ENCODE measurements at regions not wholly inside any gene's neighbourhood (a gene's known extent, or its start where the extent isn't known, plus 50 kb on each side); places are given as distances from the start of the nearest gene placed in this dataset.

DNA sequence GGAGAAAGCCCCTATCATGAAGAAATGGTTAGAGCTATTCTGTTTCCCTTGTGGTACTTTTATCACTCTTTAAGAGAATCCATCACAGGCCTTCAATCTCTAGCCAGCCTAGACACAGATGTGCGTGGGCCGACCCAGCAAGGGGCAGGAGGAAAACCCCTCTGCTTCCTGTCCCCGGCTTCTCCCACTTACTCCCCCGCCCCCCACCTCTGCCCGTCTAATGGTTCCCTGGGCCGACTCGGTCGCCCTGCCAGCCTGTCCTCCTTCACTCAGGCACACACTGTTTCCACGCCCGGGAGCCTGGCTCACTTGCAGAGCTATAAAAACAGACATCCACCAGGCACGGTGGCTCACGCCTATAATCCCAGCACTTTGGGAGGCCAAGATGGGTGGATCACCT lies 58.3 kb upstream of the TFRC start (continued):
- TF ChIP-seq, protein P1, sequence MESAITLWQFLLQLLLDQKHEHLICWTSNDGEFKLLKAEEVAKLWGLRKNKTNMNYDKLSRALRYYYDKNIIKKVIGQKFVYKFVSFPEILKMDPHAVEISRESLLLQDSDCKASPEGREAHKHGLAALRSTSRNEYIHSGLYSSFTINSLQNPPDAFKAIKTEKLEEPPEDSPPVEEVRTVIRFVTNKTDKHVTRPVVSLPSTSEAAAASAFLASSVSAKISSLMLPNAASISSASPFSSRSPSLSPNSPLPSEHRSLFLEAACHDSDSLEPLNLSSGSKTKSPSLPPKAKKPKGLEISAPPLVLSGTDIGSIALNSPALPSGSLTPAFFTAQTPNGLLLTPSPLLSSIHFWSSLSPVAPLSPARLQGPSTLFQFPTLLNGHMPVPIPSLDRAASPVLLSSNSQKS (CRISPR knock-in tag; IDR thresholded peaks at IDR 0.05) = no peak
- TF ChIP-seq GATA2 (CRISPR knock-in tag; IDR thresholded peaks at IDR 0.05) = no peak
- no peak for TF ChIP-seq RFX7 (CRISPR knock-in tag; IDR thresholded peaks at IDR 0.05)
- no peak; the same call in 1 of the 2 replicates for TF ChIP-seq PML (IDR thresholded peaks at IDR 0.05; ENCODE audit: low read length)
- TF ChIP-seq EGR1 (conservative IDR thresholded peaks at IDR 0.05) = peak; percentile 97
- no peak for TF ChIP-seq MIER1 (IDR thresholded peaks at IDR 0.05; ENCODE audit: low read depth)
- TF ChIP-seq BRCA1 (IDR thresholded peaks at IDR 0.05) = no peak
- no peak for TF ChIP-seq BRCA1 (CRISPR knock-in tag; IDR thresholded peaks at IDR 0.05)
- TF ChIP-seq, protein P2, sequence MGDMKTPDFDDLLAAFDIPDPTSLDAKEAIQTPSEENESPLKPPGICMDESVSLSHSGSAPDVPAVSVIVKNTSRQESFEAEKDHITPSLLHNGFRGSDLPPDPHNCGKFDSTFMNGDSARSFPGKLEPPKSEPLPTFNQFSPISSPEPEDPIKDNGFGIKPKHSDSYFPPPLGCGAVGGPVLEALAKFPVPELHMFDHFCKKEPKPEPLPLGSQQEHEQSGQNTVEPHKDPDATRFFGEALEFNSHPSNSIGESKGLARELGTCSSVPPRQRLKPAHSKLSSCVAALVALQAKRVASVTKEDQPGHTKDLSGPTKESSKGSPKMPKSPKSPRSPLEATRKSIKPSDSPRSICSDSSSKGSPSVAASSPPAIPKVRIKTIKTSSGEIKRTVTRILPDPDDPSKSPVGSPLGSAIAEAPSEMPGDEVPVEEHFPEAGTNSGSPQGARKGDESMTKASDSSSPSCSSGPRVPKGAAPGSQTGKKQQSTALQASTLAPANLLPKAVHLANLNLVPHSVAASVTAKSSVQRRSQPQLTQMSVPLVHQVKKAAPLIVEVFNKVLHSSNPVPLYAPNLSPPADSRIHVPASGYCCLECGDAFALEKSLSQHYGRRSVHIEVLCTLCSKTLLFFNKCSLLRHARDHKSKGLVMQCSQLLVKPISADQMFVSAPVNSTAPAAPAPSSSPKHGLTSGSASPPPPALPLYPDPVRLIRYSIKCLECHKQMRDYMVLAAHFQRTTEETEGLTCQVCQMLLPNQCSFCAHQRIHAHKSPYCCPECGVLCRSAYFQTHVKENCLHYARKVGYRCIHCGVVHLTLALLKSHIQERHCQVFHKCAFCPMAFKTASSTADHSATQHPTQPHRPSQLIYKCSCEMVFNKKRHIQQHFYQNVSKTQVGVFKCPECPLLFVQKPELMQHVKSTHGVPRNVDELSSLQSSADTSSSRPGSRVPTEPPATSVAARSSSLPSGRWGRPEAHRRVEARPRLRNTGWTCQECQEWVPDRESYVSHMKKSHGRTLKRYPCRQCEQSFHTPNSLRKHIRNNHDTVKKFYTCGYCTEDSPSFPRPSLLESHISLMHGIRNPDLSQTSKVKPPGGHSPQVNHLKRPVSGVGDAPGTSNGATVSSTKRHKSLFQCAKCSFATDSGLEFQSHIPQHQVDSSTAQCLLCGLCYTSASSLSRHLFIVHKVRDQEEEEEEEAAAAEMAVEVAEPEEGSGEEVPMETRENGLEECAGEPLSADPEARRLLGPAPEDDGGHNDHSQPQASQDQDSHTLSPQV (IDR thresholded peaks at IDR 0.05) = peak; percentile 93
- no peak for TF ChIP-seq WHSC1 (IDR thresholded peaks at IDR 0.05; ENCODE audit: low read length)
- TF ChIP-seq, protein P3, sequence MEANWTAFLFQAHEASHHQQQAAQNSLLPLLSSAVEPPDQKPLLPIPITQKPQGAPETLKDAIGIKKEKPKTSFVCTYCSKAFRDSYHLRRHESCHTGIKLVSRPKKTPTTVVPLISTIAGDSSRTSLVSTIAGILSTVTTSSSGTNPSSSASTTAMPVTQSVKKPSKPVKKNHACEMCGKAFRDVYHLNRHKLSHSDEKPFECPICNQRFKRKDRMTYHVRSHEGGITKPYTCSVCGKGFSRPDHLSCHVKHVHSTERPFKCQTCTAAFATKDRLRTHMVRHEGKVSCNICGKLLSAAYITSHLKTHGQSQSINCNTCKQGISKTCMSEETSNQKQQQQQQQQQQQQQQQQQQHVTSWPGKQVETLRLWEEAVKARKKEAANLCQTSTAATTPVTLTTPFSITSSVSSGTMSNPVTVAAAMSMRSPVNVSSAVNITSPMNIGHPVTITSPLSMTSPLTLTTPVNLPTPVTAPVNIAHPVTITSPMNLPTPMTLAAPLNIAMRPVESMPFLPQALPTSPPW (CRISPR knock-in tag; IDR thresholded peaks at IDR 0.05) = peak; percentile 70
- peak; percentile 89; the same call in 1 of the 2 replicates for TF ChIP-seq ZBTB7A (IDR thresholded peaks at IDR 0.05; ENCODE audit: borderline replicate concordance, control insufficient read depth, low read depth, low read length)
- no peak for TF ChIP-seq ZNF586 (CRISPR knock-in tag; conservative IDR thresholded peaks at IDR 0.05)
- TF ChIP-seq NR2F6 (CRISPR knock-in tag; IDR thresholded peaks at IDR 0.05) = no peak
- TF ChIP-seq ZNF12 (CRISPR knock-in tag; IDR thresholded peaks at IDR 0.05) = no peak

Measured in K562 (cell line).